IgD-negative memory B cell (primary cell): ENCODE measurements at regions not wholly inside any gene's neighbourhood (a gene's known extent, or its start where the extent isn't known, plus 50 kb on each side); places are given as distances from the start of the nearest gene placed in this dataset.
"Not testable (repeated sequence)": the region's sequence is repeated elsewhere in the genome, so short reads cannot be mapped to it uniquely, and the experiment has no call there.

Experiments
- H3K27ac Mint-ChIP-seq, 3 donors: one replicate each; pipeline ENCODE4 v1.8.0; 2020 to 2022; ENCODE audit warnings: mild to moderate bottlenecking in 3 of 3, mixed read lengths in 3 of 3, moderate library complexity in 1 of 3
- H3K27me3 Mint-ChIP-seq: one replicate; pipeline ENCODE4 v1.8.0; 2021; ENCODE audit warnings: mixed read lengths
- H3K36me3 Mint-ChIP-seq: one replicate; pipeline ENCODE4 v1.8.0; 2020; ENCODE audit warnings: mild to moderate bottlenecking, mixed read lengths
- H3K4me1 Mint-ChIP-seq, 3 donors: one replicate each; pipeline ENCODE4 v1.8.0; 2020 to 2022; ENCODE audit warnings: mixed read lengths in 3 of 3, mild to moderate bottlenecking in 1 of 3
- H3K4me3 Mint-ChIP-seq, 4 donors: one replicate each; pipeline ENCODE4 v1.8.0; 2020 to 2022; ENCODE audit warnings: mild to moderate bottlenecking in 4 of 4, mixed read lengths in 4 of 4, moderate library complexity in 3 of 4
- H3K9me3 Mint-ChIP-seq, 3 donors: one replicate each; pipeline ENCODE4 v1.8.0; 2020 to 2021; ENCODE audit warnings: mixed read lengths in 3 of 3, mild to moderate bottlenecking in 1 of 3

GRCh38 chr10:8311526-8312070 is 257.1 kb downstream of the GATA3 start:
- H3K4me1 Mint-ChIP-seq, result peaks cover 0 to 2% (median 0%) of the 10 kb centered on the region in 3 donors
- H3K4me3 Mint-ChIP-seq, result no peak overlapping the region
- H3K9me3 Mint-ChIP-seq, result peaks cover 3 to 8% (median 5%) of the 10 kb centered on the region in 3 donors
- no peak overlapping the region for H3K27ac Mint-ChIP-seq
- no peaks in the 10 kb centered on the region for H3K36me3 Mint-ChIP-seq
- no peaks in the 10 kb centered on the region for H3K27me3 Mint-ChIP-seq

GRCh38 chr10:8312079-8312478 is 257.6 kb downstream of the GATA3 start:
- Mint-ChIP-seq H3K27me3 (peaks cover 3% of the 10 kb centered on the region), H3K4me1 (peaks cover 0 to 2% (median 0%) of the 10 kb centered on the region in 3 donors), H3K9me3 (peaks cover 3 to 8% (median 7%) of the 10 kb centered on the region in 3 donors), H3K27ac (no peak overlapping the region), H3K4me3 (no peak overlapping the region), H3K36me3 (no peaks in the 10 kb centered on the region)

GRCh38 chr10:8312781-8313180 is 258.3 kb downstream of the GATA3 start:
- H3K4me3 Mint-ChIP-seq, result no peak overlapping the region
- H3K36me3 Mint-ChIP-seq, result no peaks in the 10 kb centered on the region
- peaks cover 3% of the 10 kb centered on the region for H3K27me3 Mint-ChIP-seq
- peaks cover 0 to 2% (median 0%) of the 10 kb centered on the region in 3 donors for H3K4me1 Mint-ChIP-seq
- no peak overlapping the region for H3K27ac Mint-ChIP-seq
- H3K9me3 Mint-ChIP-seq, result peaks cover 3 to 7% (median 5%) of the 10 kb centered on the region in 3 donors

GRCh38 chr10:8314486-8314885 is 260.0 kb downstream of the GATA3 start:
- no peak overlapping the region for H3K4me3 Mint-ChIP-seq
- no peak overlapping the region for H3K27ac Mint-ChIP-seq
- H3K36me3 Mint-ChIP-seq, result no peaks in the 10 kb centered on the region
- peaks cover 3% of the 10 kb centered on the region for H3K27me3 Mint-ChIP-seq
- peaks cover 0 to 2% (median 0%) of the 10 kb centered on the region in 3 donors for H3K4me1 Mint-ChIP-seq
- peaks cover 3 to 7% (median 5%) of the 10 kb centered on the region in 3 donors for H3K9me3 Mint-ChIP-seq

GRCh38 chr10:8315619-8316021 is 261.1 kb downstream of the GATA3 start:
- Mint-ChIP-seq H3K27ac (no peak overlapping the region), H3K4me3 (no peak overlapping the region), H3K27me3 (peaks cover 3% of the 10 kb centered on the region), H3K36me3 (no peaks in the 10 kb centered on the region), H3K4me1 (peaks cover 0 to 2% (median 0%) of the 10 kb centered on the region in 3 donors), H3K9me3 (peaks cover 3 to 7% (median 5%) of the 10 kb centered on the region in 3 donors)

GRCh38 chr10:8316284-8316683 is 261.8 kb downstream of the GATA3 start:
- Mint-ChIP-seq H3K4me1 (peaks cover 0 to 2% (median 0%) of the 10 kb centered on the region in 3 donors), H3K4me3 (no peak overlapping the region), H3K27ac (no peak overlapping the region), H3K9me3 (peaks cover 3 to 7% (median 5%) of the 10 kb centered on the region in 3 donors), H3K36me3 (no peaks in the 10 kb centered on the region), H3K27me3 (peaks cover 4% of the 10 kb centered on the region)

GRCh38 chr10:8318429-8318828 is 263.9 kb downstream of the GATA3 start:
- not testable (repeated sequence) for H3K9me3 Mint-ChIP-seq, H3K4me1 Mint-ChIP-seq, H3K27ac Mint-ChIP-seq, H3K36me3 Mint-ChIP-seq, H3K27me3 Mint-ChIP-seq, H3K4me3 Mint-ChIP-seq

- H3K4me3 Mint-ChIP-seq, result no peak overlapping the region
- H3K4me1 Mint-ChIP-seq, result no peaks in the 10 kb centered on the region
- no peaks in the 10 kb centered on the region for H3K36me3 Mint-ChIP-seq
- peaks cover 0 to 5% (median 2%) of the 10 kb centered on the region in 3 donors for H3K9me3 Mint-ChIP-seq
- H3K27me3 Mint-ChIP-seq, result peaks cover 4% of the 10 kb centered on the region
- no peak overlapping the region for H3K27ac Mint-ChIP-seq
Measured at GRCh38 chr10:8318956-8319355, 264.5 kb downstream of the GATA3 start.

GRCh38 chr10:8319704-8320103 is 265.2 kb downstream of the GATA3 start:
- Mint-ChIP-seq H3K9me3 (peaks cover 0 to 5% (median 2%) of the 10 kb centered on the region in 3 donors), H3K27me3 (peaks cover 4% of the 10 kb centered on the region), H3K36me3 (no peaks in the 10 kb centered on the region), H3K4me1 (no peaks in the 10 kb centered on the region), H3K4me3 (no peak overlapping the region), H3K27ac (no peak overlapping the region)

GRCh38 chr10:8321990-8322389 is 267.5 kb downstream of the GATA3 start:
- Mint-ChIP-seq H3K36me3 (no peaks in the 10 kb centered on the region), H3K4me1 (no peaks in the 10 kb centered on the region), H3K27me3 (peaks cover 9% of the 10 kb centered on the region), H3K4me3 (no peak overlapping the region), H3K27ac (no peak overlapping the region), H3K9me3 (peaks cover 0 to 3% (median 0%) of the 10 kb centered on the region in 3 donors)

GRCh38 chr10:8323428-8324054 is 269.1 kb downstream of the GATA3 start:
- peaks cover 9% of the 10 kb centered on the region for H3K27me3 Mint-ChIP-seq
- no peaks in the 10 kb centered on the region for H3K36me3 Mint-ChIP-seq
- no peaks in the 10 kb centered on the region for H3K4me1 Mint-ChIP-seq
- peaks cover 0 to 7% (median 0%) of the 10 kb centered on the region in 3 donors for H3K9me3 Mint-ChIP-seq
- H3K4me3 Mint-ChIP-seq, result no peak overlapping the region
- H3K27ac Mint-ChIP-seq, result peak overlapping the region in 1 of 3 donors; percentile 13

GRCh38 chr10:8325024-8325980 is 270.8 kb downstream of the GATA3 start:
- peaks cover 11% of the 10 kb centered on the region for H3K27me3 Mint-ChIP-seq
- no peaks in the 10 kb centered on the region for H3K36me3 Mint-ChIP-seq
- no peak overlapping the region for H3K27ac Mint-ChIP-seq
- no peak overlapping the region for H3K4me3 Mint-ChIP-seq
- no peaks in the 10 kb centered on the region for H3K4me1 Mint-ChIP-seq
- H3K9me3 Mint-ChIP-seq, result peaks cover 0 to 8% (median 0%) of the 10 kb centered on the region in 3 donors

GRCh38 chr10:8326396-8327139 is 272.1 kb downstream of the GATA3 start:
- H3K9me3 Mint-ChIP-seq, result peaks cover 0 to 8% (median 0%) of the 10 kb centered on the region in 3 donors
- no peak overlapping the region for H3K4me3 Mint-ChIP-seq
- no peak overlapping the region for H3K27ac Mint-ChIP-seq
- H3K27me3 Mint-ChIP-seq, result peaks cover 16% of the 10 kb centered on the region
- H3K36me3 Mint-ChIP-seq, result no peaks in the 10 kb centered on the region
- peaks cover 0 to 3% (median 0%) of the 10 kb centered on the region in 3 donors for H3K4me1 Mint-ChIP-seq

- Mint-ChIP-seq H3K4me3 (no peak overlapping the region), H3K27me3 (peaks cover 21% of the 10 kb centered on the region), H3K36me3 (no peaks in the 10 kb centered on the region), H3K9me3 (peaks cover 0 to 8% (median 0%) of the 10 kb centered on the region in 3 donors), H3K27ac (no peak overlapping the region), H3K4me1 (peaks cover 0 to 6% (median 0%) of the 10 kb centered on the region in 3 donors)
Measured at GRCh38 chr10:8327140-8327423, 272.6 kb downstream of the GATA3 start.

- no peak overlapping the region for H3K27ac Mint-ChIP-seq
- H3K36me3 Mint-ChIP-seq, result no peaks in the 10 kb centered on the region
- peaks cover 0 to 5% (median 4%) of the 10 kb centered on the region in 3 donors for H3K9me3 Mint-ChIP-seq
- peaks cover 0 to 13% (median 2%) of the 10 kb centered on the region in 3 donors for H3K4me1 Mint-ChIP-seq
- peak overlapping the region in 1 of 4 donors; percentile 82 for H3K4me3 Mint-ChIP-seq
- H3K27me3 Mint-ChIP-seq, result peaks cover 20% of the 10 kb centered on the region
Measured at GRCh38 chr10:8331387-8331786, 276.9 kb downstream of the GATA3 start.
